Neural progenitor cell (in vitro differentiated cells): ENCODE measurements at regions not wholly inside any gene's neighbourhood (a gene's known extent, or its start where the extent isn't known, plus 50 kb on each side); places are given as distances from the start of the nearest gene placed in this dataset.

ENCODE experiments used
- DNase-seq: peaks from one replicate; pipeline ENCODE4 v3.0.0-alpha.2; 2016; ENCODE audit warnings: low spot score
- H2AFZ ChIP-seq: fragments of 200-600 bp; sonication (generic); replicated peaks from 2 replicates; pipeline ENCODE4 v1.6.1; 2016; ENCODE audit warnings: antibody characterized with exemption
- H3F3A ChIP-seq: fragments of 200-600 bp; sonication (generic); 2 replicates; pipeline ENCODE4 v1.6.1; 2016; ENCODE audit warnings: antibody characterized with exemption, low read depth
- H3K27ac ChIP-seq: fragments of 200-600 bp; sonication (generic); 2 replicates; pipeline ENCODE4 v1.5.1; 2016; ENCODE audit warnings: mild to moderate bottlenecking
- H3K27me3 ChIP-seq: fragments of 200-600 bp; sonication (generic); 2 replicates; pipeline ENCODE4 v1.6.1; 2016; ENCODE audit warnings: mild to moderate bottlenecking, moderate library complexity
- H3K36me3 ChIP-seq: fragments of 200-600 bp; sonication (generic); 2 replicates; pipeline ENCODE4 v1.5.1; 2016
- H3K4me1 ChIP-seq: fragments of 200-600 bp; sonication (generic); 2 replicates; pipeline ENCODE4 v1.6.1; 2016; ENCODE audit warnings: mixed run types
- H3K4me2 ChIP-seq: fragments of 200-600 bp; sonication (generic); 2 replicates; pipeline ENCODE4 v1.6.1; 2016
- H3K4me3 ChIP-seq: fragments of 200-600 bp; sonication (generic); 2 replicates; pipeline ENCODE4 v1.5.1; 2016
- H3K79me2 ChIP-seq: fragments of 200-600 bp; sonication (generic); 2 replicates; pipeline ENCODE4 v1.6.1; 2016; ENCODE audit warnings: low read depth
- H3K9ac ChIP-seq: fragments of 200-600 bp; sonication (generic); 2 replicates; pipeline ENCODE4 v1.6.1; 2016
- H3K9me3 ChIP-seq: fragments of 200-600 bp; sonication (generic); 2 replicates; pipeline ENCODE4 v1.5.1; 2016; ENCODE audit warnings: low read depth
- H4K20me1 ChIP-seq: fragments of 200-600 bp; sonication (generic); 2 replicates; pipeline ENCODE4 v1.6.1; 2016; ENCODE audit warnings: low read depth
- H3K27ac Mint-ChIP-seq: 3 replicates; pipeline ENCODE4 v1.8.0; 2021; ENCODE audit warnings: mixed read lengths
- H3K27me3 Mint-ChIP-seq: 2 replicates; pipeline ENCODE4 v1.8.0; 2022; ENCODE audit warnings: low read depth, mild to moderate bottlenecking, inconsistent platforms, moderate library complexity, mixed read lengths; ENCODE audit not compliant: insufficient read depth
- H3K36me3 Mint-ChIP-seq: 3 replicates; pipeline ENCODE4 v1.8.0; 2021; ENCODE audit warnings: mixed read lengths
- H3K4me1 Mint-ChIP-seq: 3 replicates; pipeline ENCODE4 v1.8.0; 2021; ENCODE audit warnings: mixed read lengths
- H3K4me3 Mint-ChIP-seq: 3 replicates; pipeline ENCODE4 v1.8.0; 2021; ENCODE audit warnings: mild to moderate bottlenecking, moderate library complexity, mixed read lengths
- H3K9me3 Mint-ChIP-seq: 3 replicates; pipeline ENCODE4 v1.8.0; 2020; ENCODE audit warnings: mixed read lengths
- CTCF ChIP-seq: fragments of 200-600 bp; sonication (generic); IDR thresholded peaks from 2 replicates; pipeline ENCODE4 v1.5.1; 2017; ENCODE audit warnings: antibody characterized with exemption, mild to moderate bottlenecking
- EZH2 ChIP-seq: fragments of 200-600 bp; sonication (generic); IDR thresholded peaks from 2 replicates; pipeline ENCODE4 v1.6.1; 2017; ENCODE audit warnings: antibody characterized with exemption, mild to moderate bottlenecking, moderate library complexity
- EZH2phosphoT487 ChIP-seq: fragments of 200-600 bp; sonication (generic); IDR thresholded peaks from 2 replicates; pipeline ENCODE4 v1.6.1; 2017; ENCODE audit warnings: antibody characterized with exemption

GRCh38 chr16:5374184-5374583, 276.6 kb upstream of the EEF2KMT start:
- Histone ChIP-seq H3F3A (no peaks in the 10 kb centered on the region), H3K4me3 (no peak overlapping the region), H3K4me2 (no peak overlapping the region), H4K20me1 (no peaks in the 10 kb centered on the region), H3K9ac (no peak overlapping the region), H3K27ac (no peak overlapping the region), H3K36me3 (no peaks in the 10 kb centered on the region), H3K27me3 (no peaks in the 10 kb centered on the region), H3K4me1 (no peaks in the 10 kb centered on the region), H2AFZ (no peak overlapping the region), H3K9me3 (no peaks in the 10 kb centered on the region), H3K79me2 (no peaks in the 10 kb centered on the region)
- H3K4me1 Mint-ChIP-seq: no peaks in the 10 kb centered on the region
- DNase-seq: no peak
- TF ChIP-seq EZH2 (no peak), CTCF (no peak), EZH2phosphoT487 (no peak)
- no peak overlapping the region for H3K4me3 Mint-ChIP-seq
- H3K27ac Mint-ChIP-seq: no peak overlapping the region
- no peaks in the 10 kb centered on the region for H3K36me3 Mint-ChIP-seq
- peaks cover 14% of the 10 kb centered on the region for H3K27me3 Mint-ChIP-seq
- no peaks in the 10 kb centered on the region for H3K9me3 Mint-ChIP-seq

GRCh38 chr16:5367951-5368350, 270.4 kb upstream of the EEF2KMT start:
- Mint-ChIP-seq H3K27ac (no peak overlapping the region), H3K27me3 (peaks cover 8% of the 10 kb centered on the region), H3K4me1 (no peaks in the 10 kb centered on the region)

GRCh38 chr16:5366126-5366525, 268.5 kb upstream of the EEF2KMT start:
- Histone ChIP-seq H3K9ac (no peak overlapping the region), H3K79me2 (no peaks in the 10 kb centered on the region), H3K27ac (no peak overlapping the region), H3F3A (no peaks in the 10 kb centered on the region), H4K20me1 (no peaks in the 10 kb centered on the region), H3K36me3 (no peaks in the 10 kb centered on the region), H3K4me3 (no peak overlapping the region), H2AFZ (no peak overlapping the region), H3K4me1 (no peaks in the 10 kb centered on the region), H3K9me3 (no peaks in the 10 kb centered on the region), H3K4me2 (no peak overlapping the region), H3K27me3 (no peaks in the 10 kb centered on the region)
- no peaks in the 10 kb centered on the region for H3K9me3 Mint-ChIP-seq
- no peak overlapping the region for H3K27ac Mint-ChIP-seq
- H3K27me3 Mint-ChIP-seq: peaks cover 6% of the 10 kb centered on the region
- no peaks in the 10 kb centered on the region for H3K4me1 Mint-ChIP-seq
- H3K36me3 Mint-ChIP-seq: no peaks in the 10 kb centered on the region
- TF ChIP-seq EZH2: no peak
- TF ChIP-seq EZH2phosphoT487: no peak
- no peak for TF ChIP-seq CTCF
- no peak overlapping the region for H3K4me3 Mint-ChIP-seq
- DNase-seq: no peak

More at GRCh38 chr16:5367951-5368350, 270.4 kb upstream of the EEF2KMT start:
- no peaks in the 10 kb centered on the region for H4K20me1 ChIP-seq
- H3F3A ChIP-seq: no peaks in the 10 kb centered on the region
- H3K4me3 ChIP-seq: no peak overlapping the region
- H2AFZ ChIP-seq: no peak overlapping the region
- H3K79me2 ChIP-seq: no peaks in the 10 kb centered on the region
- H3K4me1 ChIP-seq: no peaks in the 10 kb centered on the region
- H3K36me3 ChIP-seq: no peaks in the 10 kb centered on the region
- H3K36me3 Mint-ChIP-seq: no peaks in the 10 kb centered on the region
- DNase-seq: no peak
- H3K27ac ChIP-seq: no peak overlapping the region
- no peak overlapping the region for H3K4me2 ChIP-seq
- no peak for TF ChIP-seq CTCF
- no peak for TF ChIP-seq EZH2phosphoT487
- no peak for TF ChIP-seq EZH2
- H3K9me3 Mint-ChIP-seq: no peaks in the 10 kb centered on the region
- H3K27me3 ChIP-seq: no peaks in the 10 kb centered on the region
- no peak overlapping the region for H3K4me3 Mint-ChIP-seq
- no peaks in the 10 kb centered on the region for H3K9me3 ChIP-seq
- H3K9ac ChIP-seq: no peak overlapping the region
